NCI-H69 (cell line): ENCODE measurements at regions not wholly inside any gene's neighbourhood (a gene's known extent, or its start where the extent isn't known, plus 50 kb on each side); places are given as distances from the start of the nearest gene placed in this dataset.
"Not testable (repeated sequence)": the region's sequence is repeated elsewhere in the genome, so short reads cannot be mapped to it uniquely, and the experiment has no call there.

Experiments
- DNase-seq: peaks from one replicate; lab custom pipeline; 2025; lab: John Stamatoyannopoulos, UW

GRCh38 chr11:27242591-27242990 lies 120.4 kb downstream of the CCDC34 start:
- no peak for DNase-seq

DNA sequence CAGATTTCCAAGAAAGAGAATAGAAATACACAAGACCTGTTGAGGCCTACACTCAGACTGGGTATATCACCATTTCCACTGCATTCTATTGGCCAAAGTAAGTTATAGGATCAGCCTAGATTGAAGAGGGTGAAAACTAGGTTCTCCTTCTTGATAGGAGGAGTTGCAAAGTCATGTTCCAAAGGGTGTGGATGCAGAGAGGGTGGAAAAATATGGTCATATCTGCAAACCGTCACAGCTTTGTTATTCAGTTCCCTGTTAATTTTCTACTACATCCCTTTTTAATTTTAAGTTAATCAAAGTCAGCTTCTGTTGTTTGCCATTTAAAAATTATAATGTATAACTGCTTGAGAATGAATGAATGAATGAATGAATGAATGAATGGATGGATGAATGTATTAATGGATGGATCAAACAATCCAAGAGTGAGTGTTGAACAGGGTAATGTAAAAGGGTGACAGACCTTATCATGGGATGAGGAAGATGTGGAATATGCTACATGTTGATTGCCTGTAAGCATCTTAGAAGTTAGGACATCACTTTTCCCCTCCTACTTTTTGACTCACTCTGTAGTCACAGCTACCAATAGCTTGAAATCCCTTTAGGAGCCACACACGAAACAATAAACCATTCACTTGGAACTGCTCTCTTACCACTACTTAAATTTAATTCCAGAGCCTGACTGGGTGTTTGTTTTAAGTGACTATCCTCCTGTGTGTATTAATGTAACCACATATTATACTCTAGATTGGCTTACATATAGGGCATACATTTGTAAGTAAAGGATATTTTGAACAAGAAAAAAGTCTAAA lies 121.5 kb downstream of the CCDC34 start:
- no peak for DNase-seq

- peak; percentile 68 for DNase-seq
These were observed 123.6 kb downstream of the CCDC34 start for GRCh38 chr11:27239305-27239942.

GRCh38 chr11:27238811-27239210 lies 124.2 kb downstream of the CCDC34 start:
- DNase-seq, result no peak

DNA sequence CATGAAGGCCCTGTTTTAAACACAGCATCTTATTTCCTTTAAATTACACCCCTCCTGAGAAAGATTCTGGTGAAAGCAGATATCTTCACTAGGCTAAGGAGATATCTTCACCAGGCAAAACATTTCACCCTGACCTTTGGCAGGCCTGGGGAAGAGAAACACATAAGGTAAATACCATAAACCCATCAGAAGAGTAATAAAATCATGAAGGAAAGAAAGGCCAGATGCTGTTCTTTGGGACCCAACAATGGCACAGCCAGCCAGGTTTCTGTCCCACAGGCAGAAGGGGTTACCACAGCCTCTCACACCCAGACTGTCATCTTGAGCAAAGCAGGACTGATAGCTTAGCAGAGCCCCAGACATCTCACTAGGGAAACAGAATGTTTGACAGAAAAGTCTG lies 125.4 kb downstream of the CCDC34 start:
- peak; percentile 74 for DNase-seq

- DNase-seq, result peak; percentile 52
These were observed 128.1 kb downstream of the CCDC34 start for GRCh38 chr11:27234961-27235360.

- peak; percentile 98 for DNase-seq
These were observed 128.9 kb downstream of the CCDC34 start for GRCh38 chr11:27234043-27234668.

GRCh38 chr11:27233654-27234042 lies 129.4 kb downstream of the CCDC34 start:
- DNase-seq, result peak; percentile 95

DNA sequence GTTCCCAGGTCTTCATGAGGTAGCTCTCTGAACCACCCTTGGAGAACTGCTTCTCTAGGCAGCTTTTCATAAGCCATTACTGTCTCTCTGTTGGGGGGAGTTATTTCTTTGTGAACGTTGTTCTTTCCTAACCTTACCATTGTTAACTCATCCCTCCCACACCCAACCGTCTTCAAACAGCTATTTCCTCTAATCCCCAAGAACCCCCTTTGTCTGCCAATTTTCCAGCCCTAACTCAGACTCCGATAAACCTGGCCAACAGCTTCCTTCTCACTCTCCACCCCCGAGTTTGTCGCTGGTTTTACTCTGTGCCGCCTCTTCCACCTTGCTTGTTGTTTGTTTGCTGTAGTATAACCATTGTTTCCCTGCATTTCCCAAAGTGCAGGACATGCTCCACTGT lies 131.5 kb downstream of the CCDC34 start:
- no peak for DNase-seq

- no peak for DNase-seq
These were observed 132.8 kb downstream of the CCDC34 start for GRCh38 chr11:27230192-27230572.

- DNase-seq, result no peak
These were observed 133.4 kb downstream of the CCDC34 start for GRCh38 chr11:27229511-27230191.

DNA sequence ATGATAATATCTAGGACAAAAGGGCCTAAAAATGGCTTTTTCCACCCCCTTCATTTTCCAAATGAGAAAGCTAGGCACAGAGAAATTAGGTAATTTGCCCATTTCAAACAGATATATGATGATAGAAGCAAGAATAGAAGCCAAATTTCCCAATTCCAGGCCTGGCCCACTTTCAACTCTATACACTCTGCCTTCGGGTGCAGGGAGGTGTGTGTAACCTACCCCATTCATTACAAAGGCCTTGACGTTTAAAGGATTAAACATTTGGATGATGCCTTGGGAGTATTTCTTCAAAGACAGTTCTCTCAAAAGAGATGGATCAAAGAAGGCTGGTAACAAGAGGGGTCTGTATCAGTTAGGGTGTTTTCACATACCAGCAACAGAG lies 134.1 kb downstream of the CCDC34 start:
- peak; percentile 74 for DNase-seq

DNA sequence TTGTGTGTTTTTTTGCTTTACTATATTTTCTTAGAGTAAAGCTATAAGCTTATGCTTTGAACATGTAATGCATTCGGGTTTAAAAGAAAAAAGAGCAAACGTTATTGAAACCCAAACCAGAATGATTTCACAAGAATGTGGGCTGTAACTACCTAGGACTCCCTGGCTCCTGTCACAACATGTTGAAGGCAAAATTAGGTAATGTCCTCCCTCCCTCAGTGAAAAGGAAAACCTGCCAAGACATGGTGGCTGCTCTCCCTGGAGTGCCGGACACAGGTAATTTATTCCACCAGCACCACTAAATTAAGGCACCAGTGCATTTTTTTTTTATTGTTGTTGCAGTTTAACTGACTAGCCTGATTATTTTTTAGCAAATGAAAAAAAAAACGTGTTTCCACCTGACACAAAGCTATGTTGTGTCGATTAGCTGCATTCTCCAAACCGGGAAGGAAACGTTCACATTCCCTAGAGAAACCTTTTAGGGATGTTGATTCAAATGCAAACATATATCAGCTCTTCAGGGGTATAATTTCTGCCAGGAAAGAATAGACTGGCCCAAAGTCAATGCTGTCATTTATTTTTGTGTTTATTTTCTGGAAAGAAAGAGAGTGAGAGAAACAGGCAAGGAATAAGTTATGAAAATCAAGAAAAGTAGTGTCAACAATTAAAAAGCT lies 134.6 kb downstream of the CCDC34 start:
- DNase-seq, result peak; percentile 98

GRCh38 chr11:27227736-27228135 lies 135.3 kb downstream of the CCDC34 start:
- peak; percentile 96 for DNase-seq

GRCh38 chr11:27219487-27220039 lies 143.5 kb downstream of the CCDC34 start:
- DNase-seq, result not testable (repeated sequence)

DNA sequence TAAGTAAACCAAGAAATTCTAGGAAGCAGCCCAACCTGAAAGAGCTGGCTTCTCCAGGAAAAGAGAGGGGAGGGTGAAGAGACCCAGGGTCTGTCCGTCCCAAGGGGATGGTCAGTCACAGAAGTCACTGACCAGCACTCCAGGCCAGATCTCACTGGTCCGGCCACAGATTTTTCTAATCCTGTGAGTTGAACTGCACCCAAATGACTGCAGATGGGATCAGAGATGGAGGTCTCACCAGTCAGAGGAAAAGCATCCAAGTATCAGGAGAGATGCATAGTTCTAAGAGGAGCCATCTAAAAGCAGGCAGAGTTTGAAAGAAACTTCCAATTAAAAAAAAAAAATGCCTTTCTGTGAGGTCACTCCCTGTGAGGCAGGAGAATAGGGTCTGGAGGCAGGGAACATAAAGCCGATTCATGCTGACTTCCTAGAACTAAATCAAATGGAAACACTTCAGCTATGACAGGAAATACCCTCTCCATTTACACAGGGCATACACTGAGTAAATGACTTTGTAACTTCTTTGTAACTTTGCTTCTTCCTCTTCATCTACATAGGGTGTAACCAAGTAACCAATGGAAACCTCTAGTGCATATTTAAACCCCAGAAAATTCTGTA lies 144.5 kb downstream of the CCDC34 start:
- peak; percentile 60 for DNase-seq

DNA sequence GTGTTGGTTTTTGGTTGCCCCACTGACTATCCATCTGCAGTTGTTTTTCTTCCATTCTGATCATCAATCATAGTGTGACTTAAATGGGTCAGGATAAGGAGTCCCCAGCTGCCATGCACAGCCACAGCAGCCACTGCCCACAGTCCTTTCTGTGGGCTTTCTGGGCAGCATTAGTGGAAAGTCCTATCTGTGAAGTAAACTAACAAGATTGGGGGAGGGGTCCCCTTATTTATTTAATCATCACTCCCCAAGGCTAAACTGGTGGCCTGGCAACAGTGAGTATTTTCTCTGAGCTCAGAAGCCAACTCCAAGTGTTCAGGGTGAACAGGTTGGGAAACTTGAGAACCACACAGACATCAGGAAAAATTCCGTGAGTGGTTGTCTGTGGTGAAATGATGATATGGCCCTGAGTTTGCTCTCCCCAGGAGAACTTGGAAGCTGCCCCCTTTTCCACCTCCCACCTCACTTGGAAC lies 145.0 kb downstream of the CCDC34 start:
- DNase-seq, result peak; percentile 87

DNA sequence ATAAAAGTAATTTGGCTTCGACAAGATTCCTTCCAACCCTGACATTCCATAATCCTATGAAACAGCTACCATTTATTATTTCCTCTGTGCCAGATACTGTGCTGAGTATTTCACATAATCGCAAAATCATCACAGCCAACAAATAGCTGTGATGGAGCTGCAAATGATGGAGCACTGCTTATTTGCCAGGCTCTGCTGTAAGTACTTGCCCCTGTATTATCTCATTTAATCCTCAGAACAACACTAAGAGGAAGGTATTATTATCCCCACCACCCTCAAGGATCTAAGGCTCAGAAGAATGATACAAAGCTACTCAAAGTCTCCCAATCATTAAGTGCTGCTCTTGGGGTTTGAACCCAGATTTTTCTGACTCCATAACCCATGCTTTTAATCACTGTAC lies 145.5 kb downstream of the CCDC34 start:
- no peak for DNase-seq

DNA sequence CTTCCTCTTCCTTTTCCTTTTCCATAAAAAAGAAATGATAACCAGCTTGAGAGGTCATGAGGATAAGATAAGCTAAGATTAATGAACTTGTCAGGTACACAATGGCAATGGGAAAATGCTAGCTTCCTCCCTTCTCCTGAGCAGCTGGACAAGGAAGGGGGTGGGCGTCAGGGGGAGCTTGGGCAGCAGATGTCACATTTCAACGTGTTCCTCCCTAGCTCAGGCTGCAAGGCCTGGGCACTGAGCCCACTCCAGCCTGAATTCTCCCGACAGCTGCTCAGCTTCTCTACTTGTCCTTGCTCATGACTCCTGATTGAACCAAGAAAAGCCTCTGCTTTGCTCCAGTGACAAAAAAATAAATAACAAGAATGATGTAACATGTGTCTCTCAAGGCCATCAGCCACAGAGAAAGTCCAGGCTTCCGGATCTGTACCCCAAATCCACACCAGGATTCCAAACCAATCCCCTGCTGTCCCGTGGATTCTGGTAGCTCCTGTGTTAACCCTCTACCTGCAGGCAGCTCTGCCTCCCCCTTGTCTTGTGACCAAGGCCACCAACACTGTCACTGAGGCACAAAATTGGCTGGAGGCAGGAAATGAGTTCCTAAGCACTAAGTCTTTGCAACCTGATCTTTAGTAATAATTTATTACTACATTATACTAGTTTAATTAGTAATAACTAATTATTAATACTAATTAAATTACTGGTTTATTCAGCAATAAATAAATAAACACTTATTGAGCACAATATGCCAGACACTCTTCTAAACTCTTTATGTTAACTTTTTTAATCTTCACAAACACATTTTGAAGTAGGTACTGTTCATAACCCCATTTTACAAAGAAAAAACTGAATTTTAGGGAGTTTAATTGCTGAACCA lies 146.5 kb downstream of the CCDC34 start:
- peak; percentile 98 for DNase-seq
